ENCODE measurements at regions not wholly inside any gene's neighbourhood (a gene's known extent, or its start where the extent isn't known, plus 50 kb on each side); places are given as distances from the start of the nearest gene placed in this dataset.

DNA sequence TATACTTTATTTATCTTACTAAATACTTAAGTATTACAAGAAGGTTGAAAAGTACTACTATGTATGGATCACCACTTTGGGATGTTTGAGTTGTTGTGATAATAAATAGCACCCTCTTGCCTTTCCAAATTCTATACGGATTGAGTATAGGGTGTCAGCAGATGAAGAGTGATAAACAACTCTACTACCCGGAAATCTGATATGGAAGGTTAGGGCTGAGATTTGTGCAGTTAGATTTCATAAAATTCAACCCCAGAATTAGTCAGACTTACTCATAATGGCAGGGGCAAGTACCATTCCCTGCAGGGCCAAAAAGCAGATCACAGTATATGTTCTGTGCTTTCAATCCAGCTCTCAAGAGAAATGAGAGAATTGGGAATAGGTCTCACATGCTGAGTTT lies 1008.9 kb upstream of the PCDH7 start:
- ChIA-PET CTCF (ENCODE audit: low intra/inter-chr PET ratio, low total read pairs) (no interaction called here), POLR2A (no interaction called here)
- no peak overlapping the region for H3K4me2 ChIP-seq (ENCODE audit: low read depth, low read length)
- in situ Hi-C loops (cut with HindIII; ENCODE audit: extremely low pct_ligation_motif_present, low pct_unique_long_range_greater_than_20kb) (no loop called here), intact Hi-C loops (cut with micrococcal nuclease; ENCODE audit: unreplicated experiment) (no loop called here)
- no peak for FAIRE-seq
- TF ChIP-seq ZNF891 (CRISPR knock-in tag; IDR thresholded peaks at IDR 0.05) (no peak), SMYD3 (CRISPR knock-in tag; IDR thresholded peaks at IDR 0.05) (no peak), ZNF780A (CRISPR knock-in tag; IDR thresholded peaks at IDR 0.05) (no peak), SRSF9 (IDR thresholded peaks at IDR 0.05; ENCODE audit: borderline replicate concordance, insufficient read depth, low read depth, low read length, poor library complexity, severe bottlenecking) (no peak), ZNF382 (CRISPR knock-in tag; IDR thresholded peaks at IDR 0.05; ENCODE audit: borderline replicate concordance) (no peak), HDAC1 (CRISPR knock-in tag; IDR thresholded peaks at IDR 0.05) (no peak), ZNF225 (CRISPR knock-in tag; IDR thresholded peaks at IDR 0.05) (no peak), ZNF292 (CRISPR knock-in tag; IDR thresholded peaks at IDR 0.05; ENCODE audit: borderline replicate concordance, low read depth) (no peak), HMGA1 (CRISPR knock-in tag; conservative IDR thresholded peaks at IDR 0.05) (no peak), NPAS2 (CRISPR knock-in tag; IDR thresholded peaks at IDR 0.05; ENCODE audit: borderline replicate concordance) (no peak), ZNF766 (CRISPR knock-in tag; IDR thresholded peaks at IDR 0.05; ENCODE audit: borderline replicate concordance) (no peak), GATAD2A (CRISPR knock-in tag; IDR thresholded peaks at IDR 0.05) (no peak), ATRX (CRISPR knock-in tag; IDR thresholded peaks at IDR 0.05; ENCODE audit: borderline replicate concordance) (no peak), BHLHE40 (IDR thresholded peaks at IDR 0.05; ENCODE audit: low read length) (no peak), ZNF230 (CRISPR knock-in tag; IDR thresholded peaks at IDR 0.05) (no peak)
- TF ChIP-seq, protein P1, sequence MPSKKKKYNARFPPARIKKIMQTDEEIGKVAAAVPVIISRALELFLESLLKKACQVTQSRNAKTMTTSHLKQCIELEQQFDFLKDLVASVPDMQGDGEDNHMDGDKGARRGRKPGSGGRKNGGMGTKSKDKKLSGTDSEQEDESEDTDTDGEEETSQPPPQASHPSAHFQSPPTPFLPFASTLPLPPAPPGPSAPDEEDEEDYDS (CRISPR knock-in tag; IDR thresholded peaks at IDR 0.05): no peak
- TF ChIP-seq, protein P2, sequence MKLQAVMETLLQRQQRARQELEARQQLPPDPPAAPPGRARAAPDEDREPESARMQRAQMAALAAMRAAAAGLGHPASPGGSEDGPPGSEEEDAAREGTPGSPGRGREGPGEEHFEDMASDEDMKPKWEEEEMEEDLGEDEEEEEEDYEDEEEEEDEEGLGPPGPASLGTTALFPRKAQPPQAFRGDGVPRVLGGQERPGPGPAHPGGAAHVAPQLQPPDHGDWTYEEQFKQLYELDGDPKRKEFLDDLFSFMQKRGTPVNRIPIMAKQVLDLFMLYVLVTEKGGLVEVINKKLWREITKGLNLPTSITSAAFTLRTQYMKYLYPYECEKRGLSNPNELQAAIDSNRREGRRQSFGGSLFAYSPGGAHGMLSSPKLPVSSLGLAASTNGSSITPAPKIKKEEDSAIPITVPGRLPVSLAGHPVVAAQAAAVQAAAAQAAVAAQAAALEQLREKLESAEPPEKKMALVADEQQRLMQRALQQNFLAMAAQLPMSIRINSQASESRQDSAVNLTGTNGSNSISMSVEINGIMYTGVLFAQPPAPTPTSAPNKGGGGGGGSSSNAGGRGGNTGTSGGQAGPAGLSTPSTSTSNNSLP (IDR thresholded peaks at IDR 0.05; ENCODE audit: low read depth, low read length): no peak
- TF ChIP-seq, protein P3, sequence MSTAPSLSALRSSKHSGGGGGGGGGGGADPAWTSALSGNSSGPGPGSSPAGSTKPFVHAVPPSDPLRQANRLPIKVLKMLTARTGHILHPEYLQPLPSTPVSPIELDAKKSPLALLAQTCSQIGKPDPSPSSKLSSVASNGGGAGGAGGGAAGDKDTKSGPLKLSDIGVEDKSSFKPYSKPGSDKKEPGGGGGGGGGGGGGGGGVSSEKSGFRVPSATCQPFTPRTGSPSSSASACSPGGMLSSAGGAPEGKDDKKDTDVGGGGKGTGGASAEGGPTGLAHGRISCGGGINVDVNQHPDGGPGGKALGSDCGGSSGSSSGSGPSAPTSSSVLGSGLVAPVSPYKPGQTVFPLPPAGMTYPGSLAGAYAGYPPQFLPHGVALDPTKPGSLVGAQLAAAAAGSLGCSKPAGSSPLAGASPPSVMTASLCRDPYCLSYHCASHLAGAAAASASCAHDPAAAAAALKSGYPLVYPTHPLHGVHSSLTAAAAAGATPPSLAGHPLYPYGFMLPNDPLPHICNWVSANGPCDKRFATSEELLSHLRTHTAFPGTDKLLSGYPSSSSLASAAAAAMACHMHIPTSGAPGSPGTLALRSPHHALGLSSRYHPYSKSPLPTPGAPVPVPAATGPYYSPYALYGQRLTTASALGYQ (CRISPR knock-in tag; IDR thresholded peaks at IDR 0.05): no peak
- no peaks in the 10 kb centered on the region for H3K79me2 ChIP-seq (ENCODE audit: insufficient read depth, low read length)
- no peak overlapping the region for H3K9ac ChIP-seq (ENCODE audit: insufficient read depth, low read depth, low read length)
- H2AFZ ChIP-seq (ENCODE audit: low read length): no peak overlapping the region
- no peaks in the 10 kb centered on the region for H3K36me3 ChIP-seq (replicated peaks in 1 of 2; ENCODE audit: control insufficient read depth in 1 of 2, insufficient read depth in 2 of 2, low read length in 2 of 2)
- H3K27me3 ChIP-seq (ENCODE audit: control insufficient read depth in 1 of 2, insufficient read depth in 2 of 2, low read length in 2 of 2): no peaks in the 10 kb centered on the region
- no peak for ATAC-seq
- no peak overlapping the region for H3K4me3 ChIP-seq (replicated peaks in 1 of 3; ENCODE audit: insufficient read depth in 1 of 3, low read depth in 2 of 3, low read length in 3 of 3)
- DNase-seq (ENCODE audit: low spot score): no peak
- 0% methylated on average over 2 of the region's 2 CpGs for WGBS (ENCODE audit: low lambda C conversion rate)
- H3K4me1 ChIP-seq (ENCODE audit: insufficient read depth, low read length): no peaks in the 10 kb centered on the region
- peaks cover 66% of the 10 kb centered on the region for H3K9me3 ChIP-seq (ENCODE audit: low read length)
- H3K27ac ChIP-seq (ENCODE audit: extremely low read length, insufficient read depth, low read length): no peak overlapping the region
- H4K20me1 ChIP-seq (ENCODE audit: insufficient read depth, low read length): no peaks in the 10 kb centered on the region
- BruUV-seq (replicated peaks): no TSS peak
